ENCODE measurements at regions not wholly inside any gene's neighbourhood (a gene's known extent, or its start where the extent isn't known, plus 50 kb on each side); places are given as distances from the start of the nearest gene placed in this dataset.

DNA sequence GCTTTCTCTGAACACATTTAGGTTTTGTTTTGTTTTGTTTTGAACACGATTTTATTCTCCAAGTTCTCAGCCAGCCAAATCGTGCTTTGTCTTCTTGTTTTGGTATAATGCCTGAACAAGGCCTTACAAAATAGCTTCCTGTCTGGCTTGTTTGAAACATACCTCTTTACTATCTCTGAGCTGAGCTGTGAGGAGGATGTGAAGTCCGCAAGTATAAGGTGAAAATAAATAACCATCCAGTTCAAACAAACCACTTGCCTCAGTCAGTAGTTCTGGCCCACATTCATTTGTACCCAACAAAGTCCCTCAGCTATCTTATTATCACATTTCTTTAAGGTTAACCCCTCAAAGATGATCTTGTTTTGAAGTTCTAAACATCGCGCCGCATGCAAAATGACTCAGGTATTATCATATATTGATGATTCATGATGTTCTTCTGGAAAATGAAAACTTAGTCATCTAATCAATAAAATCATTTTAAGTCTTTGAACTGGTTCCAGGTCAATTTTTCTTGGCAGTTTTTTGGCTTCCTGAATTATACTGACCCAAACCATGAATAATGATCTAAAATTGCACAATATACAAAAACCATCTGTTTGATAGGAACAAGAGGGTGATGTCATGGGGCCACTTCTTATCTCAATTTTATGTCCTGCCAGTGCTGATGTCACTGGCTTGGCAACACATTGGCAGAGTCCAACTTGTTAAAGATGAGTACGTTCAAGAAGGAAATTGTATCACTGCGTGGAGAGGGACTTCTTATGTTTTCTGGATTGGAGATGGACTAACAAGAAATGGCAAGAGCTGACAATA lies 694.3 kb downstream of the KCNJ2 start:
- H3K27me3 ChIP-seq (ENCODE audit: control insufficient read depth, insufficient read depth, low read length, poor library complexity, severe bottlenecking), result no peaks in the 10 kb centered on the region
- H3K9me3 ChIP-seq (ENCODE audit: control insufficient read depth, low read length), result no peaks in the 10 kb centered on the region
- H3K4me1 ChIP-seq (ENCODE audit: control insufficient read depth, insufficient read depth, low read length), result peaks cover 5% of the 10 kb centered on the region
- H3K27ac ChIP-seq (ENCODE audit: insufficient read depth, low read depth, low read length, poor library complexity, severe bottlenecking), result no peak overlapping the region
- no peaks in the 10 kb centered on the region for H3K36me3 ChIP-seq (ENCODE audit: control insufficient read depth, insufficient read depth, low read length)
- WGBS, 2 experiments, result 94 to 97% methylated on average over 5 to 8 of the region's 8 CpGs
- no peak overlapping the region for H3K4me3 ChIP-seq (ENCODE audit: insufficient read depth, low read depth, low read length)

DNA sequence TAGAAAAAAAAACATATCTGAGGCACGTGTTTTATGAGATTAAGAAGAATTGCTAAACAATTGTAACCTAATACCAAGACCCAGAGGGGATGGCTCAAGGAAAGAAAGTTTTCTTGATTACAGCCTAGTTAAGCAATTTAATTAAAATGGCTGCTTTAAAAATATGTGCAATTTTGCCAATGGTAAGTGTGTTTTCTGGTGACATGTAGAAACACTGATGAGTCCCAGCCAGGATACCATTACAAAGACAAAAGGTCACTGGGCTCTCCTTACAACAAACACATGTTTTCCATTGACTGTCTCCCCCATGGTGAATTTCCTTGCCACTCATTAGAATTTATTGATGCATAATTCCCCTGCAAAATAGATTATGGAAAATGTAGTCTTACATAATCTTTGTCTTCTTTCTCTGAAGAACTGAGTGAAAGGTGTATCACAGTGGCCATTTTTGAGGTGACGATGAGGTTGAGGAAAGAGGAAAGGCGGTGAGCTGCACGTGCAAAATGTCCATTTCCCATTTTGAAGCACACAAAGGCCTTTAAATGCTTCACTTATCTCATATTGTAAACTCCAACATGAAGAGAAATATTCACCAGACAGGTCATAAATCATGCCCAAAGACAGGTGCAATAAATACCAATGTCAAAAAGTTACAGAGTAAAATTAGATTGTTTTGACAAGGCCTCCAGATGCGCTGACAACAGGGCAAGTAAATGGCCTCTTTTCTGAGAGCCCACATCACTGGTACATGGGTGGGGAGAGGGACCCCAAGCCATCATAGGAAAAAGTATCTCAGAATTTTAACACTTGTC lies 696.9 kb downstream of the KCNJ2 start:
- no peaks in the 10 kb centered on the region for H3K27me3 ChIP-seq (ENCODE audit: control insufficient read depth, insufficient read depth, low read length, poor library complexity, severe bottlenecking)
- H3K4me3 ChIP-seq (ENCODE audit: insufficient read depth, low read depth, low read length), result no peak overlapping the region
- H3K4me1 ChIP-seq (ENCODE audit: control insufficient read depth, insufficient read depth, low read length), result peaks cover 10% of the 10 kb centered on the region
- H3K36me3 ChIP-seq (ENCODE audit: control insufficient read depth, insufficient read depth, low read length), result no peaks in the 10 kb centered on the region
- 95 to 97% methylated on average over 5 of the region's 5 CpGs for WGBS, 2 experiments
- H3K9me3 ChIP-seq (ENCODE audit: control insufficient read depth, low read length), result no peaks in the 10 kb centered on the region
- H3K27ac ChIP-seq (ENCODE audit: insufficient read depth, low read depth, low read length, poor library complexity, severe bottlenecking), result no peak overlapping the region

DNA sequence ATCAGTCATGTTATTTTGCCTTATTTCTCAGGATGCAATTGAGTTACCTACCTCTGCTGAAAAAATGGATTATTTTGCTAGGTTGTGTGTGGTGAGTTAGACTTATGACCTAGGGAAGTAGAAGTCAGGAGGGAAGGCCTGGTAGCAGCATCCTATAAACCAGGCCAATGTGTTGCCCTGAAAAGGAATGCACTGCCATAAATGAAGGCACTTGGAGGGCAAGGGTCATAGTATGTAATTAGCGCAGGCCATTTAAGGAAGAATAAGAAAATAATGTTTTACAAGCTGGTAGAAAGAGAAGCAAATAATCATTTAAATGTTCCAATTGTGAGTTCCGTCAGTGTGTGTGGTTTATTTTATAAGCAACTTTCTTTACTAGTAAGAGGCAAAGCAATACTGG lies 698.8 kb downstream of the KCNJ2 start:
- Histone ChIP-seq H3K27ac (ENCODE audit: insufficient read depth, low read depth, low read length, poor library complexity, severe bottlenecking) (no peak overlapping the region), H3K4me3 (ENCODE audit: insufficient read depth, low read depth, low read length) (no peak overlapping the region), H3K36me3 (ENCODE audit: control insufficient read depth, insufficient read depth, low read length) (no peaks in the 10 kb centered on the region), H3K4me1 (ENCODE audit: control insufficient read depth, insufficient read depth, low read length) (peaks cover 10% of the 10 kb centered on the region), H3K27me3 (ENCODE audit: control insufficient read depth, insufficient read depth, low read length, poor library complexity, severe bottlenecking) (no peaks in the 10 kb centered on the region), H3K9me3 (ENCODE audit: control insufficient read depth, low read length) (no peaks in the 10 kb centered on the region)
- 82 to 85% methylated on average over 2 of the region's 2 CpGs for WGBS, 2 experiments

DNA sequence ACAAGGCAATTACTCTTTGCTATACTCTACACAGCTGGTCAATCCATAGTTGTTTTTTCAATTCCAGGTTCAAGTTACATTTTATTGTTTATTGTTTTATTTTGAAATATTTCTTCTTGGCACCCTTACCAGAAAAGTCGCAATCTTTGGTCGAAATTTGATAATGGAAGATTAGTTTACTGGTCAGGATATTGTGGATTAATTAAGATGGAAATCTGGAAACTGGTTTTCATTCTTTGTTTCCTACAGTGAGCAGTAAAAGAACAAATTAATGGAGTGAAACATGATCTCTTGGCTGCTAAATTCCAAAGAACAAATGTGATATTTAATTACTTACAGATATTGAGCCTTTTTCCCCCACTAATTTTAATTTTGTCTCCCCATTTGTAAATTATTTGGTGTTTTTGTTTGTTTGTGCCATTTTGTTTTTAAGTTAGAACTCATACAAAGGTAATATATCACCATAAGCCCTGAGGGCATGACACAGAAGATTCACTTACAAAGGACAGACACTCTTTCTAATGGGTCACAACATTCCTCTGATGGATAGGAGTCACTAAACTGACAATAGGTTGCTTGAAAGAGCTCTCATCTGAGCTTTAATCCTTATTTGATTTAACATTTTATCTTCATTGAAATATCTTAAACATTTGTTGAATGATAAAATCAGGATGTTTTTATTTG lies 700.2 kb downstream of the KCNJ2 start:
- H3K36me3 ChIP-seq (ENCODE audit: control insufficient read depth, insufficient read depth, low read length), result no peaks in the 10 kb centered on the region
- H3K4me3 ChIP-seq (ENCODE audit: insufficient read depth, low read depth, low read length), result no peak overlapping the region
- WGBS, 2 experiments, result 80 to 83% methylated on average over 2 of the region's 2 CpGs

DNA sequence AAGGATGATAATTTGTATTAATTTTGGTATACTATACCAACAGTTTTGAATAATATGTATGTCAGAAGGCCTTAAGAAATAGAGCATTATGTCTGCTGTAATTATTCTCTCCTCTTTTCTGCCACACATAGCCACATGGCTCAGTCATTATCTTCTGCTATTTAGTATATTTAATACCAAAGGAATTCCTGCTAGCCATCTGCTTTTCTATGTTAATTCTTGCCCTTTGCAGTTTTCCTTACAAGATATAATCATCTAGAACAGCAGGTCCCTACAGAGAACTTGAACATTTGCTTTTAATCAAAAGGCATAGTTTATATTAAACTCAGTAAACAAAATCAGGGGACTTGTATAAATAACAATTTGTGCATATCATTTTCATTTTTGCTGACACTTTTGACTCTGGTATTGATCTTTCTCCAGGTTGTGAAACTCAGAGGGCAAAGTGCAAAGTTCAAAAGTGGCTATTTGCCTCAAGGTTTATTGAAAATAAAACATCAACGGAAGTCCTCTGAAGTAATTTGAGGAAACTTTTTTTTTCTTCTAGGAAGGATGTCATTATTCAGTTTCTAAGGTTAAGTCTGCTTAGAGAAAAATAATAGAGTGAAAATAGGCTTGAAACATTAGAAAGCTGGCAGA lies 702.0 kb downstream of the KCNJ2 start:
- H3K36me3 ChIP-seq (ENCODE audit: control insufficient read depth, insufficient read depth, low read length), result no peaks in the 10 kb centered on the region
- peaks cover 10% of the 10 kb centered on the region for H3K4me1 ChIP-seq (ENCODE audit: control insufficient read depth, insufficient read depth, low read length)
- H3K27me3 ChIP-seq (ENCODE audit: control insufficient read depth, insufficient read depth, low read length, poor library complexity, severe bottlenecking), result no peaks in the 10 kb centered on the region
- WGBS, 2 experiments, result 63 to 84% methylated on average over 1 of the region's 1 CpG
- no peak overlapping the region for H3K27ac ChIP-seq (ENCODE audit: insufficient read depth, low read depth, low read length, poor library complexity, severe bottlenecking)
- H3K9me3 ChIP-seq (ENCODE audit: control insufficient read depth, low read length), result no peaks in the 10 kb centered on the region
- H3K4me3 ChIP-seq (ENCODE audit: insufficient read depth, low read depth, low read length), result no peak overlapping the region

More for the DNA sequence above, 700.2 kb downstream of the KCNJ2 start:
- Histone ChIP-seq H3K27ac (ENCODE audit: insufficient read depth, low read depth, low read length, poor library complexity, severe bottlenecking) (no peak overlapping the region), H3K27me3 (ENCODE audit: control insufficient read depth, insufficient read depth, low read length, poor library complexity, severe bottlenecking) (no peaks in the 10 kb centered on the region), H3K9me3 (ENCODE audit: control insufficient read depth, low read length) (no peaks in the 10 kb centered on the region), H3K4me1 (ENCODE audit: control insufficient read depth, insufficient read depth, low read length) (peaks cover 10% of the 10 kb centered on the region)

DNA sequence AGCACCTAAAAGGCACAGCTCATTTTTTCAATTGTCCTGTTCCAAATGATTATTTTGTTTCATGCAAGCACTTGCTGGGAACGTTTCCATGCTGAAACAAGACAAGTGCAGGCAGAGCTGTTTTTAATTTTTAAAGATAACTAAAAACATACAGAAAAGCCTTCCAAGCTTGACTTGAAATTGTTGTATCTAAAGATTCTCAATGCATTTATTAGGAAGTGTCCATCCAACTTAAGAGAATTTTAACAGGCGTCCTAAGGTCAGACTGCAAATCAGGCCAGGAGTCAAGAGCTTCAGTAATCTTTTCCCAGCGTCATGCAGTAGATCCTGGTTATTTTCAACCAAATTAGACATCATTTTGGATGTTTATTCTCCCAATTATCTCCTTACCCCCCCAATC lies 702.8 kb downstream of the KCNJ2 start:
- Histone ChIP-seq H3K4me3 (ENCODE audit: insufficient read depth, low read depth, low read length) (no peak overlapping the region), H3K27ac (ENCODE audit: insufficient read depth, low read depth, low read length, poor library complexity, severe bottlenecking) (no peak overlapping the region), H3K9me3 (ENCODE audit: control insufficient read depth, low read length) (no peaks in the 10 kb centered on the region), H3K36me3 (ENCODE audit: control insufficient read depth, insufficient read depth, low read length) (no peaks in the 10 kb centered on the region), H3K4me1 (ENCODE audit: control insufficient read depth, insufficient read depth, low read length) (peaks cover 10% of the 10 kb centered on the region), H3K27me3 (ENCODE audit: control insufficient read depth, insufficient read depth, low read length, poor library complexity, severe bottlenecking) (no peaks in the 10 kb centered on the region)
- 82 to 84% methylated on average over 3 of the region's 3 CpGs for WGBS, 2 experiments

DNA sequence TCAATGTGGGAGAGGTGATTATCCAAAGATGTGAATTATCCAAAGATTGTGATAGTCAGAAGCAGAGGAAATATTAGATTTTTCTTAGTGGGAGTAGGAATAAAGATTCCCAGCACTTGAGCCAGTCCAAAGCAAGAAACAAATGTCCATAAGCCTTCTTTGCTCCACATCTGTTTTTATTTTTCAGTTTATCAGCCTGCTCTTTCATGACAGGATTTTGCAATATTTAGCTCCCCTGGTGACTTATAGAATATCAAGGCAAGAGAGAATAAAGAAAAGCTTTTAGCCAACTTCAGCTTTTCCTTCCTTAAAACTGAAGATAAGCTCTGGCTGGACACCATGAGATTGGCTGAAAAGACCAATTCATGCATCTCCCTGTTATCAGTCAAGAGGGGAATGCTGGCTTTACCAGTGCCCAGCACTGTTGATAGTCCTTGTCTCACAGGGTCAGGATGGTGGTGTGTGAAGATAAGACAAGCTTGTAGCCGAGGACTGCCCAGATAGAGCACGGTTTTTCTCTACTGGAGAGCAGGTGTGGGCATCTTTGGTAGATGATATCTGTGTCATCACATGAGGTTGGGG lies 706.5 kb downstream of the KCNJ2 start:
- Histone ChIP-seq H3K4me1 (ENCODE audit: control insufficient read depth, insufficient read depth, low read length) (no peaks in the 10 kb centered on the region), H3K4me3 (ENCODE audit: insufficient read depth, low read depth, low read length) (no peak overlapping the region), H3K27ac (ENCODE audit: insufficient read depth, low read depth, low read length, poor library complexity, severe bottlenecking) (no peak overlapping the region), H3K27me3 (ENCODE audit: control insufficient read depth, insufficient read depth, low read length, poor library complexity, severe bottlenecking) (no peaks in the 10 kb centered on the region), H3K36me3 (ENCODE audit: control insufficient read depth, insufficient read depth, low read length) (no peaks in the 10 kb centered on the region), H3K9me3 (ENCODE audit: control insufficient read depth, low read length) (no peaks in the 10 kb centered on the region)
- 98 to 99% methylated on average over 2 of the region's 2 CpGs for WGBS, 2 experiments

DNA sequence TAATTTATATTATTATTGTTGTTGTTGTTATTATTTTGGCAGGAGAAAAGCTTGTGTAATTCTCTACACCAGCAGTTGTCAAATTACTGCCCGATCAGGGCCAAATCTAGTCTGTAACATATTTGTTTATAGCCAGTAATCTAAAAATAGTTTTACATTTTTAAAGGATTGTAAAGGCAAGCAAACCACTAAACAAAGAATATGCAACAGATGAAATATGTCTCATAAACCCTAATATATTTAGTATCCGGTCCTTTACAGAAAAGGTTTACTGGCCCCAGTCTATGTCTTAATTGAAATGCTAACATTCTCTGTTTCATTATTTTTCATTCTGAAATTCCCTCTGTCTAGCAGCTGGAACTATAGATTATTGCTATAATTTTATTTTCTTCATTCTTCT lies 709.5 kb downstream of the KCNJ2 start:
- Histone ChIP-seq H3K27ac (ENCODE audit: insufficient read depth, low read depth, low read length, poor library complexity, severe bottlenecking) (no peak overlapping the region), H3K36me3 (ENCODE audit: control insufficient read depth, insufficient read depth, low read length) (no peaks in the 10 kb centered on the region), H3K9me3 (ENCODE audit: control insufficient read depth, low read length) (no peaks in the 10 kb centered on the region), H3K4me3 (ENCODE audit: insufficient read depth, low read depth, low read length) (no peak overlapping the region), H3K27me3 (ENCODE audit: control insufficient read depth, insufficient read depth, low read length, poor library complexity, severe bottlenecking) (no peaks in the 10 kb centered on the region), H3K4me1 (ENCODE audit: control insufficient read depth, insufficient read depth, low read length) (no peaks in the 10 kb centered on the region)
- WGBS, 2 experiments, result 92 to 98% methylated on average over 1 to 2 of the region's 2 CpGs

DNA sequence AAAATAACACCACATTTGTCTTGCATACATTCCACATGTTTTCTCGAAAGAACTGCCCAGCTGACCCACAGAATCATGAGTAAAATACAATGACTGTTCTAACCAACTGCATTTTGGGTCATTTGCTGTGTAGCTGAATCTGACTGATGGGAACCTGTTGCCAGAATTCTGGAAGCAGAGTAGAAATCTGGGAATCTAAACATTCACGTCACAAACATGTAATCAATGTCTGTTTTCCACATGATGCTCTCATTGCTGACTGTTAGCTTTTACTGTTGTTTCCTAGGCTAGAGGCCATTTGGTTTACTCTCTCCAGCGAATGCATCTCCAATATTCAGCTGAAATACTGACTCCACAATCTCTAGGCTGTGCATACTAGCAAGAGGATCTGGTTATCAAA lies 710.1 kb downstream of the KCNJ2 start:
- 94% methylated on average over 3 of the region's 3 CpGs for WGBS, 2 experiments
- Histone ChIP-seq H3K27me3 (ENCODE audit: control insufficient read depth, insufficient read depth, low read length, poor library complexity, severe bottlenecking) (no peaks in the 10 kb centered on the region), H3K4me3 (ENCODE audit: insufficient read depth, low read depth, low read length) (no peak overlapping the region), H3K4me1 (ENCODE audit: control insufficient read depth, insufficient read depth, low read length) (no peaks in the 10 kb centered on the region), H3K9me3 (ENCODE audit: control insufficient read depth, low read length) (no peaks in the 10 kb centered on the region), H3K36me3 (ENCODE audit: control insufficient read depth, insufficient read depth, low read length) (no peaks in the 10 kb centered on the region), H3K27ac (ENCODE audit: insufficient read depth, low read depth, low read length, poor library complexity, severe bottlenecking) (no peak overlapping the region)

Data from ectodermal cell (in vitro differentiated cells).